ENCODE measurements at regions not wholly inside any gene's neighbourhood (a gene's known extent, or its start where the extent isn't known, plus 50 kb on each side); places are given as distances from the start of the nearest gene placed in this dataset.
A peak's percentile ranks its signal among the peaks of the same experiment; 100 is the strongest.

GRCh38 chr2:37560241-37560848 lies 111.1 kb downstream of the CDC42EP3 start:
- DNase-seq (ENCODE audit: low read depth in 1 of 2, low spot score in 1 of 2), result no peak
- peak overlapping the region in 1 of 2 experiments; percentile 22; a peak in 1 of 6 replicates for H3K27ac ChIP-seq
- no peak for FAIRE-seq
- no peak overlapping the region for H3K4me3 ChIP-seq
- H3K4me2 ChIP-seq, result no peak overlapping the region
- TF ChIP-seq ATOH8 (CRISPR knock-in tag; IDR thresholded peaks at IDR 0.05; ENCODE audit: low read depth), result no peak
- no peak for TF ChIP-seq MAX (IDR thresholded peaks at IDR 0.05)
- TF ChIP-seq HOXA7 (CRISPR knock-in tag; IDR thresholded peaks at IDR 0.05), result no peak
- no peak for TF ChIP-seq RAD21 (conservative IDR thresholded peaks at IDR 0.05 in 1 of 2, IDR thresholded peaks at IDR 0.05 in 1 of 2)
- TF ChIP-seq SMC3 (IDR thresholded peaks at IDR 0.05), result no peak
- no peak for TF ChIP-seq REST (IDR thresholded peaks at IDR 0.05)
- TF ChIP-seq MYC (IDR thresholded peaks at IDR 0.05; ENCODE audit: borderline replicate concordance, low read length), result no peak
- no peak for TF ChIP-seq RFX5 (IDR thresholded peaks at IDR 0.05)
- TF ChIP-seq SREBF2 (IDR thresholded peaks at IDR 0.05), result no peak
- TF ChIP-seq NPAS2 (CRISPR knock-in tag; IDR thresholded peaks at IDR 0.05; ENCODE audit: borderline replicate concordance), result no peak
- H3K9me3 ChIP-seq, result no peaks in the 10 kb centered on the region
- 93% methylated on average over 5 of the region's 5 CpGs for WGBS (ENCODE audit: missing lambda C conversion rate)
- no peak for ATAC-seq
- ChIA-PET POLR2A (no interaction called here), CTCF (interaction anchor here (0.5 to 2.6 kb wide), 8 partner anchors 8 to 345 kb away, joined by 3 to 6 read pairs (median 4); no protein-coding TSS in a partner anchor)
- H3K4me1 ChIP-seq, result peaks cover 29% of the 10 kb centered on the region

- ChIA-PET CTCF (interaction anchor here (0.5 to 2.6 kb wide), 5 partner anchors 8 to 317 kb away, joined by 3 to 6 read pairs (median 3); no protein-coding TSS in a partner anchor), POLR2A (no interaction called here)
- no peak for TF ChIP-seq RCOR1 (IDR thresholded peaks at IDR 0.05; ENCODE audit: low read depth, low read length)
- no peak for TF ChIP-seq HDAC2 (IDR thresholded peaks at IDR 0.05)
- no peak for TF ChIP-seq HOXB13 (CRISPR knock-in tag; IDR thresholded peaks at IDR 0.05; ENCODE audit: low read depth)
- TF ChIP-seq MAZ (IDR thresholded peaks at IDR 0.05; ENCODE audit: borderline replicate concordance, low read depth, low read length), result no peak
- TF ChIP-seq RFX5 (IDR thresholded peaks at IDR 0.05), result no peak
- Histone ChIP-seq H3K4me2 (peak overlapping the region; percentile 55), H3K4me3 (no peak overlapping the region), H3K4me1 (peaks cover 29% of the 10 kb centered on the region), H3K27ac (peak overlapping the region; percentile 62 to 71), H3K9me3 (no peaks in the 10 kb centered on the region)
- 71% methylated on average over 4 of the region's 4 CpGs for WGBS (ENCODE audit: missing lambda C conversion rate)
- FAIRE-seq (no peak), DNase-seq (ENCODE audit: low read depth in 1 of 2, low spot score in 1 of 2) (no peak), ATAC-seq (no peak)
These were observed 110.4 kb downstream of the CDC42EP3 start for GRCh38 chr2:37560863-37561614.

All from A549 (cell line).